Endothelial cell of umbilical vein (primary cell): ENCODE measurements at regions not wholly inside any gene's neighbourhood (a gene's known extent, or its start where the extent isn't known, plus 50 kb on each side); places are given as distances from the start of the nearest gene placed in this dataset.

ENCODE experiments used
- BruUV-seq: library from RNA; stranded (reverse); fragments of 400-500 nt; replicated peaks from 2 replicates; lab custom pipeline; 2021; lab: Mats Ljungman, UMichigan
- CTCF ChIA-PET: fragments of 300-600, 350-600 bp; sonication (Branson Sonifier 250); formaldehyde crosslinking; loops from one replicate; lab custom pipeline; 2021; ENCODE audit warnings: antibody characterized with exemption, inconsistent platforms; lab: Charles Lee
- POLR2A ChIA-PET: fragments of 300-600, 350-600 bp; sonication (Branson Sonifier 250); formaldehyde crosslinking; loops from one replicate; lab custom pipeline; 2021; ENCODE audit warnings: antibody characterized with exemption, inconsistent platforms; lab: Charles Lee
- DNase-seq: peaks from one replicate; pipeline ENCODE4 v3.0.0-alpha.2; 2011; ENCODE audit warnings: low read depth, low spot score
- FAIRE-seq: peaks from 2 replicates; lab custom pipeline; 2011; peaks lifted over from hg19 to GRCh38; lab: Jason Lieb, UNC
- H2AFZ ChIP-seq: 2 replicates; pipeline ENCODE4 v1.6.0; 2012; ENCODE audit warnings: low read depth, low read length, control low read depth, inconsistent platforms
- H3K27ac ChIP-seq: 2 replicates; pipeline ENCODE4 v1.5.1; 2011; ENCODE audit warnings: low read depth, mild to moderate bottlenecking, control low read depth, low read length, moderate library complexity; ENCODE audit not compliant: insufficient read depth
- H3K27me3 ChIP-seq, 2 experiments: 2 replicates each; pipeline versions ENCODE4 v1.6.0 to v1.6.1; 2011; ENCODE audit warnings: low read length in 2 of 2, mixed read lengths in 1 of 2; ENCODE audit not compliant: control insufficient read depth in 2 of 2, insufficient read depth in 2 of 2
- H3K36me3 ChIP-seq, 2 experiments: 2 replicates in 1 of 2; 3 replicates in 1 of 2; pipeline ENCODE4 v1.5.1; 2011; ENCODE audit warnings: low read length in 2 of 2, mild to moderate bottlenecking in 1 of 2, moderate library complexity in 1 of 2; ENCODE audit not compliant: control insufficient read depth in 2 of 2, insufficient read depth in 2 of 2; ENCODE audit errors: extremely low read depth in 1 of 2
- H3K4me1 ChIP-seq: 3 replicates; pipeline ENCODE4 v1.5.1; 2011; ENCODE audit warnings: mild to moderate bottlenecking, low read length; ENCODE audit not compliant: control insufficient read depth, insufficient read depth; ENCODE audit errors: extremely low read depth
- H3K4me2 ChIP-seq: 2 replicates; pipeline ENCODE4 v1.6.1; 2011; ENCODE audit warnings: low read length, control low read depth, mixed read lengths; ENCODE audit not compliant: insufficient read depth
- H3K4me3 ChIP-seq, 3 experiments: fragments of 200-600 bp in 1 of 3; sonication (generic), shearing (Covaris generic) in 1 of 3; replicated peaks in 1 of 3; 2 replicates each; pipeline ENCODE4 v1.5.1; 2011 to 2016; ENCODE audit warnings: control low read depth in 3 of 3, low read length in 3 of 3, mild to moderate bottlenecking in 2 of 3, inconsistent platforms in 1 of 3, low read depth in 1 of 3, moderate library complexity in 1 of 3; ENCODE audit not compliant: insufficient read depth in 1 of 3
- H3K79me2 ChIP-seq: 2 replicates; pipeline ENCODE4 v1.6.0; 2012; ENCODE audit warnings: low read length, inconsistent platforms; ENCODE audit not compliant: control insufficient read depth, insufficient read depth
- H3K9ac ChIP-seq: replicated peaks from 2 replicates; pipeline ENCODE3; 2011; ENCODE audit warnings: low read length, control low read depth; ENCODE audit not compliant: insufficient read depth; ENCODE audit errors: extremely low read depth
- H3K9me1 ChIP-seq: replicated peaks from 3 replicates; pipeline ENCODE4 v1.6.0; 2011; ENCODE audit warnings: mild to moderate bottlenecking, low read length; ENCODE audit not compliant: control insufficient read depth, insufficient read depth; ENCODE audit errors: extremely low read depth
- H3K9me3 ChIP-seq: replicated peaks from 2 replicates; pipeline ENCODE4 v1.5.1; 2012; ENCODE audit warnings: low read length, inconsistent platforms; ENCODE audit not compliant: control insufficient read depth, insufficient read depth
- H4K20me1 ChIP-seq: replicated peaks from 2 replicates; pipeline ENCODE3; 2011; ENCODE audit warnings: mild to moderate bottlenecking, low read length; ENCODE audit not compliant: control insufficient read depth, insufficient read depth; ENCODE audit errors: extremely low read depth
- CTCF ChIP-seq, 2 donors: IDR thresholded peaks; 1 replicate in 1 of 2; 2 replicates in 1 of 2; pipeline ENCODE4 v1.5.1; 2011; ENCODE audit warnings: low read length in 2 of 2, mild to moderate bottlenecking in 2 of 2, moderate library complexity in 2 of 2, control low read depth in 1 of 2, inconsistent platforms in 1 of 2, low read depth in 1 of 2; ENCODE audit not compliant: insufficient read depth in 1 of 2; ENCODE audit errors: extremely low read depth in 1 of 2
- EZH2 ChIP-seq: IDR thresholded peaks from 2 replicates; pipeline ENCODE4 v1.6.1; 2012; ENCODE audit warnings: borderline replicate concordance, low read depth, mild to moderate bottlenecking, moderate library complexity, low read length, inconsistent platforms; ENCODE audit not compliant: severe bottlenecking
- FOS ChIP-seq: IDR thresholded peaks from 2 replicates; pipeline ENCODE4 v1.6.1; 2011; ENCODE audit warnings: mild to moderate bottlenecking, low read length, moderate library complexity, borderline replicate concordance; ENCODE audit not compliant: insufficient read depth
- GATA2 ChIP-seq: IDR thresholded peaks from 2 replicates; pipeline ENCODE4 v1.7.0; 2011; ENCODE audit warnings: low read depth, mild to moderate bottlenecking, moderate library complexity, mixed read lengths, low read length; ENCODE audit not compliant: insufficient read length, insufficient read depth
- JUN ChIP-seq: IDR thresholded peaks from 2 replicates; pipeline ENCODE4 v1.6.1; 2011; ENCODE audit warnings: borderline replicate concordance, low read depth; ENCODE audit not compliant: insufficient read length, insufficient read depth
- MAX ChIP-seq: IDR thresholded peaks from 2 replicates; pipeline ENCODE4 v1.6.1; 2011; ENCODE audit not compliant: insufficient read depth, insufficient read length
- MYC ChIP-seq: IDR thresholded peaks from one replicate; pipeline ENCODE4 v1.6.1; 2011; ENCODE audit warnings: mild to moderate bottlenecking, low read depth, low read length
- POLR2A ChIP-seq: IDR thresholded peaks from 2 replicates; pipeline ENCODE4 v1.6.1; 2012; ENCODE audit warnings: low read depth, mild to moderate bottlenecking, control low read depth, low read length
- POLR2AphosphoS5 ChIP-seq: IDR thresholded peaks from 2 replicates; pipeline ENCODE4 v1.6.1; 2012; ENCODE audit warnings: low read depth, mild to moderate bottlenecking, control low read depth, low read length, moderate library complexity; ENCODE audit not compliant: insufficient read depth
- dilution Hi-C: fragments of 300-500 bp; cut with MboI; formaldehyde crosslinking; loops from one replicate; pipeline ENCODE4 v1.15.0; 2019; ENCODE audit warnings: low sequenced_read_pairs; ENCODE audit not compliant: extremely low pct_ligation_motif_present
- intact Hi-C: fragments of 100-400 bp; cut with micrococcal nuclease; formaldehyde crosslinking; loops from one replicate; pipeline ENCODE4 v1.10.0; 2022

GRCh38 chr4:79147251-79147650, 178.6 kb downstream of the NAA11 start:
- no peaks in the 10 kb centered on the region for H4K20me1 ChIP-seq
- FAIRE-seq (no peak), DNase-seq (no peak)
- ChIA-PET CTCF (no interaction called here), POLR2A (no interaction called here)
- H3K79me2 ChIP-seq = no peaks in the 10 kb centered on the region
- H3K9ac ChIP-seq = no peak overlapping the region
- H3K4me2 ChIP-seq = no peak overlapping the region
- TF ChIP-seq JUN (no peak), CTCF (IDR thresholded peaks at IDR 0.05; ENCODE audit: extremely low read depth in 1 of 2, insufficient read depth in 1 of 2, low read depth in 1 of 2, low read length in 2 of 2) (no peak), MYC (no peak), FOS (no peak), POLR2AphosphoS5 (no peak), MAX (no peak), EZH2 (no peak), POLR2A (no peak), GATA2 (no peak)
- no peak overlapping the region for H2AFZ ChIP-seq
- dilution Hi-C loops (no loop called here), intact Hi-C loops (no loop called here)
- no peak overlapping the region for H3K4me3 ChIP-seq
- no peaks in the 10 kb centered on the region for H3K9me1 ChIP-seq
- BruUV-seq = no TSS peak
- H3K36me3 ChIP-seq = no peaks in the 10 kb centered on the region
- H3K9me3 ChIP-seq = no peaks in the 10 kb centered on the region
- no peaks in the 10 kb centered on the region for H3K27me3 ChIP-seq
- no peaks in the 10 kb centered on the region for H3K4me1 ChIP-seq
- no peak overlapping the region for H3K27ac ChIP-seq
